ENCODE measurements at regions not wholly inside any gene's neighbourhood (a gene's known extent, or its start where the extent isn't known, plus 50 kb on each side); places are given as distances from the start of the nearest gene placed in this dataset.

- H3K27ac ChIP-seq (ENCODE audit: low read length) = no peak overlapping the region
- H3K4me3 ChIP-seq (ENCODE audit: low read length) = no peak overlapping the region
- no peaks in the 10 kb centered on the region for H3K36me3 ChIP-seq (ENCODE audit: control insufficient read depth, low read depth, low read length)
- no peaks in the 10 kb centered on the region for H3K4me1 ChIP-seq (ENCODE audit: control insufficient read depth, low read depth, low read length)
- H3K27me3 ChIP-seq (ENCODE audit: control insufficient read depth, insufficient read depth, low read length) = no peaks in the 10 kb centered on the region
- no peak overlapping the region for H3K9ac ChIP-seq (ENCODE audit: low read length)
- H3K9me3 ChIP-seq (ENCODE audit: control insufficient read depth, low read depth, low read length) = no peaks in the 10 kb centered on the region
These were observed 432.7 kb upstream of the ARID1B start for GRCh38 chr6:156344491-156344890.

GRCh38 chr6:156337801-156338200, 439.4 kb upstream of the ARID1B start:
- no peaks in the 10 kb centered on the region for H3K4me1 ChIP-seq (ENCODE audit: control insufficient read depth, low read depth, low read length)
- H3K27ac ChIP-seq (ENCODE audit: low read length) = no peak overlapping the region
- H3K9me3 ChIP-seq (ENCODE audit: control insufficient read depth, low read depth, low read length) = no peaks in the 10 kb centered on the region
- H3K4me3 ChIP-seq (ENCODE audit: low read length) = no peak overlapping the region
- H3K9ac ChIP-seq (ENCODE audit: low read length) = no peak overlapping the region
- H3K36me3 ChIP-seq (ENCODE audit: control insufficient read depth, low read depth, low read length) = no peaks in the 10 kb centered on the region
- H3K27me3 ChIP-seq (ENCODE audit: control insufficient read depth, insufficient read depth, low read length) = no peaks in the 10 kb centered on the region

- H3K27ac ChIP-seq (ENCODE audit: low read length) = no peak overlapping the region
- H3K9ac ChIP-seq (ENCODE audit: low read length) = no peak overlapping the region
- H3K27me3 ChIP-seq (ENCODE audit: control insufficient read depth, insufficient read depth, low read length) = no peaks in the 10 kb centered on the region
- H3K36me3 ChIP-seq (ENCODE audit: control insufficient read depth, low read depth, low read length) = no peaks in the 10 kb centered on the region
- H3K9me3 ChIP-seq (ENCODE audit: control insufficient read depth, low read depth, low read length) = peaks cover 5% of the 10 kb centered on the region
- H3K4me1 ChIP-seq (ENCODE audit: control insufficient read depth, low read depth, low read length) = no peaks in the 10 kb centered on the region
- no peak overlapping the region for H3K4me3 ChIP-seq (ENCODE audit: low read length)
These were observed 440.4 kb upstream of the ARID1B start for GRCh38 chr6:156336733-156337132.

- H3K27me3 ChIP-seq (ENCODE audit: control insufficient read depth, insufficient read depth, low read length) = no peaks in the 10 kb centered on the region
These were observed 441.1 kb upstream of the ARID1B start for GRCh38 chr6:156336089-156336488.

GRCh38 chr6:156334966-156335365, 442.2 kb upstream of the ARID1B start:
- H3K9me3 ChIP-seq (ENCODE audit: control insufficient read depth, low read depth, low read length) = peaks cover 11% of the 10 kb centered on the region
- no peak overlapping the region for H3K4me3 ChIP-seq (ENCODE audit: low read length)
- no peak overlapping the region for H3K27ac ChIP-seq (ENCODE audit: low read length)
- no peak overlapping the region for H3K9ac ChIP-seq (ENCODE audit: low read length)
- H3K4me1 ChIP-seq (ENCODE audit: control insufficient read depth, low read depth, low read length) = no peaks in the 10 kb centered on the region
- H3K27me3 ChIP-seq (ENCODE audit: control insufficient read depth, insufficient read depth, low read length) = no peaks in the 10 kb centered on the region
- no peaks in the 10 kb centered on the region for H3K36me3 ChIP-seq (ENCODE audit: control insufficient read depth, low read depth, low read length)

More at GRCh38 chr6:156336089-156336488, 441.1 kb upstream of the ARID1B start:
- H3K36me3 ChIP-seq (ENCODE audit: control insufficient read depth, low read depth, low read length) = no peaks in the 10 kb centered on the region
- H3K4me1 ChIP-seq (ENCODE audit: control insufficient read depth, low read depth, low read length) = no peaks in the 10 kb centered on the region
- H3K27ac ChIP-seq (ENCODE audit: low read length) = no peak overlapping the region
- H3K9me3 ChIP-seq (ENCODE audit: control insufficient read depth, low read depth, low read length) = peaks cover 11% of the 10 kb centered on the region
- no peak overlapping the region for H3K4me3 ChIP-seq (ENCODE audit: low read length)
- H3K9ac ChIP-seq (ENCODE audit: low read length) = no peak overlapping the region

- H3K27me3 ChIP-seq (ENCODE audit: control insufficient read depth, insufficient read depth, low read length) = no peaks in the 10 kb centered on the region
- no peak overlapping the region for H3K4me3 ChIP-seq (ENCODE audit: low read length)
- H3K36me3 ChIP-seq (ENCODE audit: control insufficient read depth, low read depth, low read length) = no peaks in the 10 kb centered on the region
- no peaks in the 10 kb centered on the region for H3K9me3 ChIP-seq (ENCODE audit: control insufficient read depth, low read depth, low read length)
- no peak overlapping the region for H3K9ac ChIP-seq (ENCODE audit: low read length)
- H3K4me1 ChIP-seq (ENCODE audit: control insufficient read depth, low read depth, low read length) = no peaks in the 10 kb centered on the region
- H3K27ac ChIP-seq (ENCODE audit: low read length) = no peak overlapping the region
These were observed 457.5 kb upstream of the ARID1B start for GRCh38 chr6:156319707-156320106.

GRCh38 chr6:156316583-156317125, 460.5 kb upstream of the ARID1B start:
- Histone ChIP-seq H3K27ac (ENCODE audit: low read length) (no peak overlapping the region), H3K9me3 (ENCODE audit: control insufficient read depth, low read depth, low read length) (no peaks in the 10 kb centered on the region), H3K4me3 (ENCODE audit: low read length) (no peak overlapping the region), H3K27me3 (ENCODE audit: control insufficient read depth, insufficient read depth, low read length) (no peaks in the 10 kb centered on the region), H3K36me3 (ENCODE audit: control insufficient read depth, low read depth, low read length) (no peaks in the 10 kb centered on the region), H3K4me1 (ENCODE audit: control insufficient read depth, low read depth, low read length) (peaks cover 4% of the 10 kb centered on the region), H3K9ac (ENCODE audit: low read length) (no peak overlapping the region)

GRCh38 chr6:156315146-156315545, 462.0 kb upstream of the ARID1B start:
- H3K4me3 ChIP-seq (ENCODE audit: low read length) = no peak overlapping the region
- no peaks in the 10 kb centered on the region for H3K9me3 ChIP-seq (ENCODE audit: control insufficient read depth, low read depth, low read length)
- H3K36me3 ChIP-seq (ENCODE audit: control insufficient read depth, low read depth, low read length) = no peaks in the 10 kb centered on the region
- no peak overlapping the region for H3K9ac ChIP-seq (ENCODE audit: low read length)
- H3K27ac ChIP-seq (ENCODE audit: low read length) = no peak overlapping the region
- H3K27me3 ChIP-seq (ENCODE audit: control insufficient read depth, insufficient read depth, low read length) = no peaks in the 10 kb centered on the region
- peaks cover 4% of the 10 kb centered on the region for H3K4me1 ChIP-seq (ENCODE audit: control insufficient read depth, low read depth, low read length)

GRCh38 chr6:156313037-156313436, 464.1 kb upstream of the ARID1B start:
- no peak overlapping the region for H3K9ac ChIP-seq (ENCODE audit: low read length)
- no peaks in the 10 kb centered on the region for H3K27me3 ChIP-seq (ENCODE audit: control insufficient read depth, insufficient read depth, low read length)
- no peaks in the 10 kb centered on the region for H3K9me3 ChIP-seq (ENCODE audit: control insufficient read depth, low read depth, low read length)
- H3K27ac ChIP-seq (ENCODE audit: low read length) = no peak overlapping the region
- peaks cover 4% of the 10 kb centered on the region for H3K4me1 ChIP-seq (ENCODE audit: control insufficient read depth, low read depth, low read length)
- no peak overlapping the region for H3K4me3 ChIP-seq (ENCODE audit: low read length)
- H3K36me3 ChIP-seq (ENCODE audit: control insufficient read depth, low read depth, low read length) = no peaks in the 10 kb centered on the region

- Histone ChIP-seq H3K4me1 (ENCODE audit: control insufficient read depth, low read depth, low read length) (peaks cover 7% of the 10 kb centered on the region), H3K4me3 (ENCODE audit: low read length) (no peak overlapping the region), H3K27me3 (ENCODE audit: control insufficient read depth, insufficient read depth, low read length) (no peaks in the 10 kb centered on the region), H3K36me3 (ENCODE audit: control insufficient read depth, low read depth, low read length) (no peaks in the 10 kb centered on the region), H3K27ac (ENCODE audit: low read length) (no peak overlapping the region), H3K9ac (ENCODE audit: low read length) (no peak overlapping the region), H3K9me3 (ENCODE audit: control insufficient read depth, low read depth, low read length) (no peaks in the 10 kb centered on the region)
These were observed 465.9 kb upstream of the ARID1B start for GRCh38 chr6:156311291-156311690.

GRCh38 chr6:156310701-156311100, 466.5 kb upstream of the ARID1B start:
- Histone ChIP-seq H3K27ac (ENCODE audit: low read length) (no peak overlapping the region), H3K36me3 (ENCODE audit: control insufficient read depth, low read depth, low read length) (no peaks in the 10 kb centered on the region), H3K4me3 (ENCODE audit: low read length) (no peak overlapping the region), H3K9ac (ENCODE audit: low read length) (no peak overlapping the region), H3K4me1 (ENCODE audit: control insufficient read depth, low read depth, low read length) (peaks cover 7% of the 10 kb centered on the region), H3K27me3 (ENCODE audit: control insufficient read depth, insufficient read depth, low read length) (no peaks in the 10 kb centered on the region), H3K9me3 (ENCODE audit: control insufficient read depth, low read depth, low read length) (no peaks in the 10 kb centered on the region)

- no peaks in the 10 kb centered on the region for H3K9me3 ChIP-seq (ENCODE audit: control insufficient read depth, low read depth, low read length)
- peaks cover 7% of the 10 kb centered on the region for H3K4me1 ChIP-seq (ENCODE audit: control insufficient read depth, low read depth, low read length)
- no peak overlapping the region for H3K27ac ChIP-seq (ENCODE audit: low read length)
- no peaks in the 10 kb centered on the region for H3K36me3 ChIP-seq (ENCODE audit: control insufficient read depth, low read depth, low read length)
- H3K27me3 ChIP-seq (ENCODE audit: control insufficient read depth, insufficient read depth, low read length) = no peaks in the 10 kb centered on the region
- H3K9ac ChIP-seq (ENCODE audit: low read length) = no peak overlapping the region
- no peak overlapping the region for H3K4me3 ChIP-seq (ENCODE audit: low read length)
These were observed 468.2 kb upstream of the ARID1B start for GRCh38 chr6:156309017-156309416.

Data from iPS-18a (cell line).